ENCODE measurements at regions not wholly inside any gene's neighbourhood (a gene's known extent, or its start where the extent isn't known, plus 50 kb on each side); places are given as distances from the start of the nearest gene placed in this dataset.

- H3K27me3 ChIP-seq (replicated peaks in 1 of 4; ENCODE audit: control insufficient read depth in 3 of 4, extremely low read depth in 1 of 4, insufficient read depth in 3 of 4, low read length in 3 of 4) = no peaks in the 10 kb centered on the region
- H2AFZ ChIP-seq (ENCODE audit: low read length) = no peak overlapping the region
- no peaks in the 10 kb centered on the region for H4K20me1 ChIP-seq (replicated peaks in 1 of 2; ENCODE audit: control insufficient read depth in 1 of 2, insufficient read depth in 2 of 2, low read length in 2 of 2)
- no peak overlapping the region for H3K14ac ChIP-seq (ENCODE audit: insufficient read length)
- H2BK120ac ChIP-seq (replicated peaks; ENCODE audit: low read depth, low read length) = no peak overlapping the region
- H4K91ac ChIP-seq (replicated peaks; ENCODE audit: insufficient read length, low read length) = no peak overlapping the region
- H4K5ac ChIP-seq (ENCODE audit: insufficient read length, low read depth, low read length) = no peak overlapping the region
- H2AK5ac ChIP-seq (ENCODE audit: low read depth, low read length) = no peak overlapping the region
- no peaks in the 10 kb centered on the region for H3K4me1 ChIP-seq (replicated peaks in 1 of 4; ENCODE audit: control insufficient read depth in 3 of 4, insufficient read depth in 4 of 4, low read length in 3 of 4)
- H3K4me2 ChIP-seq (ENCODE audit: insufficient read depth in 1 of 2, low read depth in 2 of 2, low read length in 2 of 2) = no peak overlapping the region
- H4K8ac ChIP-seq (ENCODE audit: extremely low read depth, insufficient read depth, low read length) = no peak overlapping the region
- WGBS, 2 experiments (ENCODE audit: extremely low coverage in 1 of 2, insufficient coverage in 1 of 2, insufficient read length in 1 of 2, insufficient replicate concordance in 2 of 2, low coverage in 1 of 2, low lambda C conversion rate in 2 of 2, missing lambda C conversion rate in 1 of 2) = 45% methylated on average over 2 of the region's 2 CpGs; no CpG with 5 or more reads in 1 of the 2 experiments
- no peak for TF ChIP-seq SP4 (IDR thresholded peaks at IDR 0.05; ENCODE audit: low read length)
- TF ChIP-seq EP300 (IDR thresholded peaks at IDR 0.05; ENCODE audit: borderline replicate concordance in 1 of 2, low read depth in 2 of 2, low read length in 2 of 2) = no peak
- no peak for TF ChIP-seq POU5F1 (IDR thresholded peaks at IDR 0.05; ENCODE audit: low read depth, low read length)
- no peak for TF ChIP-seq JUN (IDR thresholded peaks at IDR 0.05; ENCODE audit: low read depth, low read length)
- no peak for TF ChIP-seq CTBP2 (IDR thresholded peaks at IDR 0.05; ENCODE audit: borderline replicate concordance, insufficient read depth, insufficient read length, low read length)
- no peak for TF ChIP-seq SP2 (IDR thresholded peaks at IDR 0.05; ENCODE audit: low read length)
- TF ChIP-seq KDM5A (IDR thresholded peaks at IDR 0.05; ENCODE audit: low read length) = no peak
- DNase-seq (ENCODE audit: low read depth in 1 of 2, low spot score in 2 of 2) (no peak), FAIRE-seq (no peak)
- H2BK15ac ChIP-seq (ENCODE audit: low read length) = no peak overlapping the region
- no peak overlapping the region for H3K27ac ChIP-seq (ENCODE audit: low read depth, low read length)
- H3K9ac ChIP-seq (replicated peaks in 1 of 4; ENCODE audit: extremely low read depth in 1 of 4, low read depth in 3 of 4, low read length in 3 of 4) = no peak overlapping the region
- H3K4me3 ChIP-seq (ENCODE audit: extremely low read depth in 1 of 4, insufficient read depth in 2 of 4, low read depth in 3 of 4, low read length in 4 of 4) = no peak overlapping the region
- H2BK12ac ChIP-seq (ENCODE audit: low read depth, low read length) = no peak overlapping the region
- no peaks in the 10 kb centered on the region for H3K23me2 ChIP-seq (ENCODE audit: low read depth, low read length)
- no peaks in the 10 kb centered on the region for H3K9me3 ChIP-seq (ENCODE audit: insufficient read depth in 2 of 2, low read depth in 1 of 2, low read length in 1 of 2)
- H3K36me3 ChIP-seq (ENCODE audit: control insufficient read depth in 2 of 4, insufficient read depth in 4 of 4, low read length in 3 of 4) = no peaks in the 10 kb centered on the region
- H3K56ac ChIP-seq (replicated peaks; ENCODE audit: insufficient read length, low read depth, low read length) = no peak overlapping the region
- no peaks in the 10 kb centered on the region for H3K79me1 ChIP-seq (ENCODE audit: low read depth, low read length)
- no peak overlapping the region for H3K23ac ChIP-seq (ENCODE audit: insufficient read length)
- H3K79me2 ChIP-seq (ENCODE audit: control insufficient read depth in 1 of 2, insufficient read depth in 2 of 2, low read length in 2 of 2) = no peaks in the 10 kb centered on the region
- CTCF ChIA-PET (ENCODE audit: partially characterized antibody) = no interaction called here
- no peak overlapping the region for H3K4ac ChIP-seq (replicated peaks; ENCODE audit: insufficient read length, low read depth, low read length)
- H2BK5ac ChIP-seq (ENCODE audit: low read depth, low read length) = no peak overlapping the region
- no peak overlapping the region for H2BK20ac ChIP-seq (ENCODE audit: low read length)
- POLR2A ChIA-PET (ENCODE audit: partially characterized antibody) = no interaction called here
- H3K18ac ChIP-seq (ENCODE audit: extremely low read depth, low read length) = no peak overlapping the region
These were observed 82.0 kb upstream of the CPM start for GRCh38 chr12:69015017-69015416.
